Dedifferentiated amniotic fluid mesenchymal stem cell (primary cell): ENCODE measurements at regions not wholly inside any gene's neighbourhood (a gene's known extent, or its start where the extent isn't known, plus 50 kb on each side); places are given as distances from the start of the nearest gene placed in this dataset.

Experiments used
- DNase-seq: peaks from one replicate; pipeline ENCODE4 v3.0.0-alpha.2; 2016; ENCODE audit errors: extremely low spot score

DNA sequence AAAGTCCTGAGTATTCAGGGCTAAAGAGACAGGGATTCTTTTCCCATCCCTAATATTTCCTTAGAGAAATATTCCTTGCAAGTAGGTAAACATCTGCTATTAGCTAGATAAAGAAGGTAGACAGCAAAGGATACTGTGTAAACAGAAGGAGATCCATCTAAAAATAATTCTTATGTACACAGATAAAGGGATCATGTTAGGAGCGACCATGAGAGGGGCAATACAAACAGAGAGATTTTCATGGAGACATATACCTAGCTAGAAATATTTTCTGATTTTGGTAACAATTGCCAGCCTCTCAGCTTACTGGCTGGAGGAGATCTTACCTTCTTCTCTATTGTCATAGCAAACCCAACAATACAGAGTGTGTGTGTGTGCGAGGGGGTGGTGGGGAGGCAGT, 184.6 kb upstream of the DMAC1 start:
- no peak for DNase-seq

DNA sequence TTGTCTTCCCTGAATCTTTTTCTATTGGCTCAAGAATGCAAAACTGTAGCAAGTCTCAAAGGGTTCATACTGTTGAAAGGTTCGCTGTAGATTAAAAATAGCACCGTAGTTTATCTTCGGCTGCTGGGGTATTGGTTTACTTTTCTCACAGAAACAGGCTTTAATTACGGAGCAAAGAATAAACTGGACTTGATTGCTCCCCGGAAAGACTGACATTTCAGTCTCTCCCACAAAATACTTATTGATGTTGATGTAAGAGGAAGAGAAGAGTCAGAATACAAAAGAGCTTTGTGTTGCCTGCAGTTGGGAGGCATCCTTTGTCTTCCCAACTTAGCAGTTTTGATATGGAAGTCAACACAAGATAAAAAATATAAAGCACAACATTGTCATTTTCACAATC, 183.9 kb upstream of the DMAC1 start:
- DNase-seq = no peak

DNA sequence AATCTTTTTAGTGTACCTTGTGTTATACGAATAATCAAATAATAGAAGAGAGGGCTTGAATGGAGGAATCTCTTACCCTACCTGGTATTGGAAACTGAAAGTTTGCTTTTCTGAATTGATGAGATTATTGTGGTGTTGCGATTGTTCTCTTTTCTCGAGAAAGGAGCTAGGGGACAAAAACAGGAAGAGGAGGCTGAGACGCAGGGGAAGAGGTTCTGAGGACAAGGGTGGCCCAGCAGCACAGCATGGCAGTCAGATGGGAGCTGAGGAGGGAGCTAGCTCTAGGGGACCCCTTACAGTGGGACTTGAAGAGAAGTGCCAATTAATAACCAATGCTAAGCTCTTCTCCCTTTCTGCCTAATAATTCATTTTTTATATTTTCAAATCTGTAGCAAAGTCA, 183.3 kb upstream of the DMAC1 start:
- DNase-seq = no peak

- no peak for DNase-seq
Measured at GRCh38 chr9:7980691-7981289, 181.2 kb upstream of the DMAC1 start.

DNA sequence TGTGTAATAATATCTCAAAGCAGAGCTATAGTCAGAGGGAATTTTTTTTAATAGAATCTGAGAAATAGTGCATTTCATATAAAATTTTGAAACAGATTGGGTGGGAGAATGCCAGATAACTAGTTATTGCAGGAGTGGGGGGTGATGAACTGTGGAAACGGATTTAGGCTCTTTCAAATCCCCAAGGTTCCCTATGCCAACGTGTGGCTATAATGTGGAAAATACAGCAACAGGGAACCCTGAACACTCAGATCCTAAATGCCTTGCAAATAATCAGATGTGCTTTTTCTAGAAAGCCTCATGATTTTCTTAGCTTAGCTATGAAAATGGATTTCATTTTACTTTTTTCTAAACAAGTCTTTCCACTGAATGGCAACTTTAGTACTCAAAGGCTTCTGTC, 180.5 kb upstream of the DMAC1 start:
- DNase-seq = no peak

- no peak for DNase-seq
Measured at GRCh38 chr9:7979611-7980010, 180.0 kb upstream of the DMAC1 start.

DNA sequence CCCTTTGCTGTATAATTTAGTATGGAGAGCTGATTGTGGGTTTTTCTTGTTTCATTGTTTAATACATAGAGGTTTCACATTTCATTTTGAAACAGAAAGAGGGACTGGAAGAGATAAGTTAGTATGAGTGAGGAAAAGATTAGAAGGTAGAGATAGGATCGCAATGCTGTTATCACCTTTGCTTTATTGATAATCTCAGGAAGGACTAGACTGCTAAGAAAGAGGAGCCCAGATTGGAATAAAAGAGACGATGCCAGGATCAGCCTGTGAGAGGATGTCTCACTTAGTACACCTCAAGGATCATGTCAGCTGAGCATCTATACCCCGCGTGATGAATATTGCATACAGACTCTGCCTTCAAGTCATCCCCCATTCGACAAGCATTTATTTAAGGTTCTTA, 178.0 kb upstream of the DMAC1 start:
- DNase-seq = no peak

- DNase-seq = no peak
Measured at GRCh38 chr9:7976856-7977255, 177.3 kb upstream of the DMAC1 start.

GRCh38 chr9:7976167-7976755, 176.7 kb upstream of the DMAC1 start:
- no peak for DNase-seq

DNA sequence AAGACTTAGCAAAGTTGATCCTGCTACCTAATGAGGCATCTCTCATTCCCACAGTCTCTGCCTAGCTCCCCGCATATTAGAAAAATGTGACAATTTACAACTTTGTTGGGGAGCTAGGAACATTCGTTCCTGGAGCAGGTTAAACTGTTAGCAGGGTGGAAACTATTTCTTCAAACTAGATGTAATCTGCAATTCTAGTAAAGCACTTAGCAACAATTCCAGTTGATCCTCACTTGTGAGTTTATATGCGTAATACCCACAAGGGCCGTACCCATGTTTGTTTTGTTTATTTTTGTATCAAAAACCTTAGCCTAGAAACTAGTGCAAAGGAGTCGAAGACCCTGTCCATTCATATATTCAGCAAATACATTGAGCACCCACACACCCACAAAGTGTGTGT, 175.8 kb upstream of the DMAC1 start:
- DNase-seq = no peak

DNA sequence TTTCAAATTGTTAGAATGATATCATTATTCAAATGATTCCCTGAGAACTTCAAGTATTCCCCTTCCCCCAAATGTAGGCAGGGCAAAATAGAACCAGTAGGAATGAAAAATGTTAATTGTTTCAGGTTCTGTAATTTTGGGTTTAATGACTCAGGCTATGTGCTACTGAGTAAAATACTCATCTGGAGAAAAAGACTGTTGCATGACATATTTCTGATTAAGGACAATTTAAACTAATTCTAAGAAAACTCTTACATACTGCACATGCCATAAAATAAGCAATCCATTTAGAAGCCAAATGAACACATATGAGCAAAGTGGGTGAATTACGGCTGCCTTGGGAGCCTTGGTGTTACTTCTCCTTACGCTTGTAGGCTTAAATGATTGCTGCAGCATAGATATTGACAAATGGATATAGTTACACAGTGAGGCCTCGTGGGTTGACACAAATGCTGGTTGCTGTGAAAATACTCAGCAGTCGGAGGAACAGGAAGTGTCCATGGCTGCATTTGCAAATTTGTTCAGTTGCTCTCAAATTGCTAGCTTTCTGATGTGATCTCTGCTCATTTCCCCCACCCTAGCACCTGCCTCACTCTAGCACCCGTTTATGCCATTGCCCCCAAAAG, 174.9 kb upstream of the DMAC1 start:
- DNase-seq = no peak

- no peak for DNase-seq
Measured at GRCh38 chr9:7973123-7973522, 173.5 kb upstream of the DMAC1 start.

- DNase-seq = no peak
Measured at GRCh38 chr9:7970681-7971330, 171.2 kb upstream of the DMAC1 start.

DNA sequence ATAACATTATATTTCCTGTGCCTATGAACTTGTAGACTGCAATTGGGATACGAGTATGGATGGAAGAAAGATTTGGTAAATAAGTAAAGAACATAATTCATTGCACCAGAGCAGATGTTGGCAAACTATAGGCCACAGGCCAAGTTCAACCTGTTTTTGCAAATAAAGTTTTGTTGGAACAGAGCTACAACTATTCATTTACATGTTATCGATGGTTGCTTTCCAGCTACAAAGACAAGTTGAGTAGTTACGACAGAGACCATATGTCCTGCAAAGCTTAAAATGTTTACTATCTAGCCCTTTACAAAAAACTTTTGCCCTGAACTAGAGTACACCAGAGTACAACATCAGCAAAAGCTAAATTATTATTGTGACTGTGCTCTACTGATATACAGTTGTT, 169.1 kb upstream of the DMAC1 start:
- no peak for DNase-seq

- no peak for DNase-seq
Measured at GRCh38 chr9:7967851-7968250, 168.3 kb upstream of the DMAC1 start.

DNA sequence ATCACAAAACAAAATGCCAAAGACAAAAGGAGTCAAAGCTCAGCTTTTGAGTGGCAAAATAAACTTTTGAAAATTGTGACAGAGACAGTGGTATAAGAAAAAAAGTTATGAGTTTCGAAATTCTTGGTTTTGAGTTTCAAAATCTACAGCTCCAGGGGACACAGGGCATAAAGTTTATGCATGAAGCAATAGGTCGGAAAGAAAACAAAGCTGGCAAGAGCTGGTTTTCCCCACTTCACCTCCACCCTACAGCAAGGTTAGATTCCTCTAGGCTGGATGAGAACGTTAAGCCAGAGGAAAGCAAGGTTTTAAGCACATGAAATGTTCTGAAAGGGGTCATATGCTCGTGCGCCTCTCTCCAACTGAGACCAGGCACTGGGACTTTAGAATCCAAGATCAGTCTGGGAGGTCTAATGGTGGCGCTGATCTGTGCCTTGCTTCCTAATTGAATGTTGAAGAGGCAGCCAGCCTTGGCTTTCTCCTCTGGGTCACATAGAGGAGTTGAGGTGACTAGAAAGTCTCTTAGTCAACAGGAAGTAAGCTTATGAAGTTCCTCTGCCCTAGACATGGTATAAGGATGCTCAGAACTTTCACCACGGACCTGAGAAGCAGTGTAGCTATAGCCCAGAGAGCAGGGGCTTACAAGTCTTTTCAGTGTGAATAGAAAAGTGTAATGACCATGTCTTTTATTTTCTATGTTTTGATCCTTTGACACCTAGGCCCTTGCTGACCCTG, 167.7 kb upstream of the DMAC1 start:
- no peak for DNase-seq

GRCh38 chr9:7965063-7965462, 165.5 kb upstream of the DMAC1 start:
- no peak for DNase-seq

DNA sequence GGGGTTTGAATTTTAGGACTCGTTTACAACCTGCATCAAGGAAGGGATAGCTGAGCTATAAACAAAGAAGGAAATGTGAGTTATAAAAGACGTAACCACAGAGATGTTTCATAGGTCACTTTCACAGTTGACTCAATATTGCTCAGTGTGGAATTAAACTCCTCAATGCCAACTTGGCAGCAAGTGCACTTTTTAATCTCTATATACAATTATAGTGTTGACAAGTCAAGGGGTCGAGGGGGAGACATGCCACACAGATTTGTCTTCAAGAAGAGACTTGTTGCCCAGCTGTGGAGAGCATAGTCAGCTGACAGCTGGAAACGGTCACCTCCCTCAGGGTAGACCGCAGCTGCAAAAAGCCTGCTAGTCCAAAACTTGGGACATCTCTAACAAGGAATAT, 163.4 kb upstream of the DMAC1 start:
- no peak for DNase-seq

- DNase-seq = no peak
Measured at GRCh38 chr9:7961076-7961475, 161.5 kb upstream of the DMAC1 start.

DNA sequence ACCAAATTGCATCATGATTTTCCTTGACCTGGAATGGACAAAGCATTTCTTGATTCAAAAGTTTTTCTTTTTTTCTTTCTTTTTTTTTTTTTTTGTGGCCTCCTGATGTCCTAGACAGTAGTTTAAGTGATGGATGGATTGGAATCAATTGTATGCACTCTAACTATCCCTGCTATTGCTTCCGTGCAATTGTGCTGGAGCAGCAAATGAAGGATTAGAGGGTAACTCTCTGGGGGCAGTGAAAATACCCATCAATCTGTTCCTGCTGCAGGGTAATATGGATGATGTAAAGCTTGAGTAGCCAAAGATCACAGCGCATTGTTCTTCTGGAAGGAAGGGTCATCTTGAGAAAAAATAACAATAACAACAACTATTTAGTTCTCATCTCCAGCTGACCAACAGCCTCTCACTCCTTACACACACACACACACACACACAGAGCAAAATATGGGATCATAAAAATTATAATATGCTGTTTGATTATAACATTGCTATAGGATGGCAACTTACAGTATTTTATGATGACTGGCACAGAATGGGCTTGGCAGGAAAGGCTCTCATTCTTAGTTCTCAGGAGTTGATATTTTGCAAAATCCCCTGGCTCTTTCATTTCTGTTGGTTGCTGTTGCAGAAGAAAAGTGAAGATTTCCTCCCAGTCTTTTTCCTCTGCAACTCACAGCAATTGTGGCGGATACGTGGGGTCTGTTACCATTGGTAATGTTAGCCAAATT, 160.9 kb upstream of the DMAC1 start:
- DNase-seq = no peak

DNA sequence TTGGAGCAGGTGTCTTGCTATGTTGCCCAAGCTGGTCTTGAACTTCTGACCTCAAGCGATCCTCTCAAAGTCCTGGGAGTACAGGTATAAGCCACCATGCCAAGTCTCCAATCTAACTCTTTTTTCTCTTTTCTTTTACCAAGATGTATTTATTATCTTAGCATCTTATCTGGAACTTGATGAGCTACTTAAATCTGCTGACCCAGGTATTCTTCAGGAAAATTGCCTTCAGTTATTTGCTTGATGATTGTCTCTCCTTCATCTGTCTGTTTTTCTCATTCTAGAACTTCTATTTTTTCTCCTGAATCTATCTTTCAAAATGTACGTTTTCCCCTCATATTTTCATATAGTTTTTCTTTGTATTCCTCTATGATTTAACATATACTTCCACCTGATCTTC, 158.2 kb upstream of the DMAC1 start:
- DNase-seq = no peak

GRCh38 chr9:7947577-7947976, 148.0 kb upstream of the DMAC1 start:
- DNase-seq = no peak
